ENCODE measurements at regions not wholly inside any gene's neighbourhood (a gene's known extent, or its start where the extent isn't known, plus 50 kb on each side); places are given as distances from the start of the nearest gene placed in this dataset.

DNA sequence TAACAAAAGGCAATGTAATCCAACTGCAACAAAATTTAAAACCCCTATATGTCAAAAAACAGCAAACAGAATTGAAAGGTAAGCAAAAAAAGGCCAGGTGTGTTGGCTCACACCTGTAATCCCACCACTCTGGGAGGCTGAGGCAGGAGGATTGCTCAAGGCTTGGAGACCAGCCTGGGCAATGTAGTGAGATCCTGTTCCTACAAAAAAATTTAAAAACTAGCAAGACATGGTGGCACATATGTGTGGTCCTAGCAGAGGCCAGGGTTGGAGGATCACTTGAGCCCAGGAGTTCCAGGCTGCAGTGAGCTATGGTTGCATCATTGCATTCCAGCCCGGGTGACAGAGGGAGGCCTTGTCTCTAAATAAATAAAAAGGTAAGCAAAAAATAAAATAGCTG, 212.1 kb upstream of the KLF14 start:
- Mint-ChIP-seq H3K27me3 (no peaks in the 10 kb centered on the region), H3K36me3 (peaks cover 74% of the 10 kb centered on the region), H3K4me3 (peak overlapping the region; percentile 52), H3K4me1 (ENCODE audit: low read depth) (peaks cover 75% of the 10 kb centered on the region), H3K9me3 (no peaks in the 10 kb centered on the region), H3K27ac (peak overlapping the region; percentile 91)
- no peak for DNase-seq
- POLR2A ChIA-PET, result interaction anchor here (1.4 to 17.8 kb wide), 8 partner anchors 8 to 86 kb away, joined by 4 to 299 read pairs (median 6); no protein-coding TSS in a partner anchor
- intact Hi-C loops (cut with micrococcal nuclease), result loop anchor here (10.0 kb wide), 1 partner anchor 51 kb away; no protein-coding TSS in a partner anchor
- CTCF ChIA-PET, result interaction anchor here (0.7 to 2.7 kb wide), 5 partner anchors 34 to 94 kb away, joined by 3 to 11 read pairs (median 6); no protein-coding TSS in a partner anchor

GRCh38 chr7:130947792-130948580, 214.0 kb upstream of the KLF14 start:
- peaks cover 62% of the 10 kb centered on the region for H3K36me3 Mint-ChIP-seq

GRCh38 chr7:130948822-130949221, 214.8 kb upstream of the KLF14 start:
- peak overlapping the region; percentile 54 for H3K4me3 Mint-ChIP-seq
- H3K9me3 Mint-ChIP-seq, result no peaks in the 10 kb centered on the region
- DNase-seq, result no peak
- ChIA-PET CTCF (interaction anchor here (1.0 to 2.7 kb wide), 3 partner anchors 11 to 33 kb away, joined by 3 to 10 read pairs (median 8); no protein-coding TSS in a partner anchor), POLR2A (interaction anchor here (0.8 to 17.8 kb wide), 12 partner anchors 10 to 71 kb away, joined by 3 to 299 read pairs (median 6); no protein-coding TSS in a partner anchor)
- peaks cover 59% of the 10 kb centered on the region for H3K4me1 Mint-ChIP-seq (ENCODE audit: low read depth)
- intact Hi-C loops (cut with micrococcal nuclease), result loop anchor here (1.0 to 10.0 kb wide), 3 partner anchors 12 to 62 kb away; no protein-coding TSS in a partner anchor
- H3K36me3 Mint-ChIP-seq, result peaks cover 61% of the 10 kb centered on the region
- no peak overlapping the region for H3K27ac Mint-ChIP-seq
- H3K27me3 Mint-ChIP-seq, result no peaks in the 10 kb centered on the region

More at GRCh38 chr7:130947792-130948580, 214.0 kb upstream of the KLF14 start:
- Mint-ChIP-seq H3K27me3 (no peaks in the 10 kb centered on the region), H3K4me1 (ENCODE audit: low read depth) (peaks cover 61% of the 10 kb centered on the region), H3K9me3 (no peaks in the 10 kb centered on the region), H3K4me3 (peak overlapping the region; percentile 64), H3K27ac (peak overlapping the region; percentile 88)
- no peak for DNase-seq
- ChIA-PET POLR2A (interaction anchor here (0.8 to 17.8 kb wide), 15 partner anchors 10 to 150 kb away, joined by 4 to 299 read pairs (median 7); no protein-coding TSS in a partner anchor), CTCF (interaction anchor here (0.7 to 2.7 kb wide), 6 partner anchors 12 to 107 kb away, joined by 3 to 11 read pairs (median 7); no protein-coding TSS in a partner anchor)
- intact Hi-C loops (cut with micrococcal nuclease), result loop anchor here (1.0 to 10.0 kb wide), 4 partner anchors 7 to 63 kb away; no protein-coding TSS in a partner anchor

GRCh38 chr7:130949550-130949949, 215.5 kb upstream of the KLF14 start:
- no peaks in the 10 kb centered on the region for H3K27me3 Mint-ChIP-seq
- no peak overlapping the region for H3K27ac Mint-ChIP-seq
- peaks cover 60% of the 10 kb centered on the region for H3K4me1 Mint-ChIP-seq (ENCODE audit: low read depth)
- POLR2A ChIA-PET, result interaction anchor here (0.8 to 17.8 kb wide), 13 partner anchors 9 to 91 kb away, joined by 3 to 299 read pairs (median 7); no protein-coding TSS in a partner anchor
- no peaks in the 10 kb centered on the region for H3K9me3 Mint-ChIP-seq
- H3K4me3 Mint-ChIP-seq, result no peak overlapping the region
- intact Hi-C loops (cut with micrococcal nuclease), result loop anchor here (2.0 to 10.0 kb wide), 2 partner anchors 55 to 61 kb away; no protein-coding TSS in a partner anchor
- CTCF ChIA-PET, result interaction anchor here (1.1 to 1.8 kb wide), 3 partner anchors 10 to 83 kb away, joined by 3 to 8 read pairs (median 7); no protein-coding TSS in a partner anchor
- DNase-seq, result no peak
- peaks cover 62% of the 10 kb centered on the region for H3K36me3 Mint-ChIP-seq

DNA sequence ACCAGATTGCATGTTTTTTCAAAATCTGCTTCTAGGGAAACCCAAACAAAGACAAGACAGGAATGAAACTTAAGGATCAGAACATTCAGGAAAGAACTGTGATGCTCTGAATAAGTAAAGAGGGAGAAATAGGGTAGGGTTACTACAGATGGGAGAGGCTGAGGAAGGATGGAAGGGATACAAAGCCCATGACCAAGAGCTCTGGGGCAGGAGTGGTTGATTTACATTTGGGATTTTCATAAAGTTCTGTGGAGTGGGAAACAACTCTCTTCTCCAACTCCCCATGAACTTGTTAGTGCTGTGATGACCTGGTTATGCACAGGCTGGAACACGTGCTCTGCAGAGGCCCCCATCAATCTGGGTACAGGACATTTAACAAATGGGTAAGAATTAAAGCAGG, 216.0 kb upstream of the KLF14 start:
- H3K4me3 Mint-ChIP-seq, result no peak overlapping the region
- CTCF ChIA-PET, result interaction anchor here (0.6 to 1.8 kb wide), 5 partner anchors 10 to 90 kb away, joined by 3 to 8 read pairs (median 3); no protein-coding TSS in a partner anchor
- no peak for DNase-seq
- no peak overlapping the region for H3K27ac Mint-ChIP-seq
- intact Hi-C loops (cut with micrococcal nuclease), result no loop called here
- H3K4me1 Mint-ChIP-seq (ENCODE audit: low read depth), result peaks cover 60% of the 10 kb centered on the region
- H3K9me3 Mint-ChIP-seq, result no peaks in the 10 kb centered on the region
- H3K36me3 Mint-ChIP-seq, result peaks cover 62% of the 10 kb centered on the region
- POLR2A ChIA-PET, result interaction anchor here (0.8 to 17.8 kb wide), 11 partner anchors 9 to 90 kb away, joined by 3 to 299 read pairs (median 8); no protein-coding TSS in a partner anchor
- no peaks in the 10 kb centered on the region for H3K27me3 Mint-ChIP-seq

DNA sequence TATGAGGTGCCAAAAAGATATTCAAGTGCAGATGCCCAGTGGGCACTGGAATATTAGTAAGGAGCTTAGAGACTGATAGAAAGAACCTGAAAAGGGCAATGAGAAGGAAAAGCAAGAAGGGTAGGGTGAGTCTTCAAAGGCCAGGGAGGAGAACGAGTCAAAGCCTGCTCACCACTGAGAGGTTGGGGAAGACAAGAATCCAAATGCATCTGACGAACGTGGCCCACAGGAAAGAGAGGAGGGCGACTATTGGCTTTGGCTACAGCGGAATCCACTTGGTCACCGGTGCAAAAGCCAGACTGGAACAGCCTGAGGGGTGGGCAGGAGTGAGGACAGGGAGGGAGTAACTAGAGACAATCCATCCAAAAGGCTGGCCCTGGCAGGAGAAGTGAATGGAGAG, 216.7 kb upstream of the KLF14 start:
- no peak for DNase-seq
- H3K4me3 Mint-ChIP-seq, result no peak overlapping the region
- H3K9me3 Mint-ChIP-seq, result no peaks in the 10 kb centered on the region
- POLR2A ChIA-PET, result interaction anchor here (0.8 to 17.8 kb wide), 10 partner anchors 8 to 90 kb away, joined by 3 to 299 read pairs (median 11); no protein-coding TSS in a partner anchor
- H3K4me1 Mint-ChIP-seq (ENCODE audit: low read depth), result peaks cover 59% of the 10 kb centered on the region
- peaks cover 62% of the 10 kb centered on the region for H3K36me3 Mint-ChIP-seq
- no peak overlapping the region for H3K27ac Mint-ChIP-seq
- CTCF ChIA-PET, result interaction anchor here (0.6 to 1.5 kb wide), 4 partner anchors 31 to 89 kb away, joined by 3 to 7 read pairs (median 3); no protein-coding TSS in a partner anchor
- no peaks in the 10 kb centered on the region for H3K27me3 Mint-ChIP-seq
- intact Hi-C loops (cut with micrococcal nuclease), result no loop called here

DNA sequence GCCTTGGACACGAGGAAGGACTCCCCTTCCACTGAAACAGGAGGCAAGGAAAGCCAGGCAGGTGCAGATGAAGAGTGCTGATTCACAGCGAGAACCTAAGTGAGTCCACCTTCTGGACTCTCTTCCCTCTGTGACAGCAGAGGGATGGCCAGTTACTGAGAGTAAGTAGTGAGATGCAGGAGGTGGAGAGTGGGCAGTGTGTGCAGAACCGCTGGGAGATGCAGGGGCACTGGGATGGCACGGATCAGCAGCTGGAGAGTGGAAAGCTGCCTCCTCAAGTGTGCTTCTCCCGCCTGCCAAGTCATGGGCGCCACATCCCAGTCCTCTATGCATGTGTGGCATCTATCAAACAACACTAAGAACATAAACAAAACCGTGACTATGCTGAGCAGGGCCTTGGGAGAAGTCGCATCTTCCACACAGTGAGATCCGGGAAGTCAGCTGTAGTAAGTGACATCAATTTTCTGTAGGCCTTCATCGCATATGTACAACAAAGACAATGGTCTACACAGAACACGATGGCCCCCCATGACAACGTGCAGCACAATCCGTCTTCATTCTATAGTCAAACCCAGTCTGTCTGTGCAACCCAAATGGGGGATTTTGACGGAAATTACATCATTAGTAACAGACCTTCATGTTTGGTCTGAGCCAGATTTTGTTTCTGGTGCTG, 217.4 kb upstream of the KLF14 start:
- intact Hi-C loops (cut with micrococcal nuclease), result no loop called here
- no peak overlapping the region for H3K4me3 Mint-ChIP-seq
- peaks cover 62% of the 10 kb centered on the region for H3K36me3 Mint-ChIP-seq

DNA sequence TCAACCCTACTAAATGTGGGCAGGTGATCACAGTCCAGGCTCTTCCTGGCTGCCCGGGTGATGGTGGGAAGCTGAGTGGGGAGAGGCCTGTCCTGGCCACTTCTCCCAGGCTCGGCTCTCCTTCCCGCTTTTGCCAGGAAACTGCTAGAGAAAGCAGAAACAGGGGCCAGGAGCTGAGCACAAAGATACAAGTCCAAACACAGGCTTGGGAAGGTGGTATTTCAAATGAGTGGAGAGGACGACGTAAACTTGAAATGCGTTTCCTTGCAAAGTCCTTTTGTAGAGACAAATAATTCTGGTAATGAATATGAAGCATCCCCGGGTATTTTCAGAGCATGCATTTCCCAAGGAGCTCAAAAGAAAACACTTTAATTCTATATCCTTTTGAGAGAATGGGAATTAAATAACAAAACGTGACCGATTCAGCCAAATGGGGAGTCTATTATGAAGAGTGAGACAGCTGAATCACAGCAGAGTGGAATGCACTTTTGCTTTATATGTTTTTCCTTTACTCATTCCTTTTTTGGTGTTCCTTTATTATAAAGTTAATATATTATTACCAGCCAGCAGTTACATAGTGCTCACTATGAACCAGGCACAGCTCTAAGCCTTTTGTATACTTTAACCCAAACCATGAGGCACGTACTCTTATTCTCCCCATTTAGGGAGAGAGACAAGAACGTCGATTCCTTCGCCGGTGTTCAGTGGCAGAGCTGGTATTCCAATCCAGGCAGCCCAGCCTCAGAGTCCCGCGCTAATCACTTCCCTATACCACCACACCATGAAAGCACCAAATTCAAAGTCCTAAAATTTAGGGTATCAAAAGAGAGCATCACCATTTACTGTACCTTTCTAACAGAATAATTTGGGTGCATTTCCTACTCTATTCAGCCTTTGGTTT, 218.2 kb upstream of the KLF14 start:
- ChIA-PET POLR2A (interaction anchor here (0.8 to 17.8 kb wide), 25 partner anchors 4 to 284 kb away, joined by 3 to 314 read pairs (median 5); no protein-coding TSS in a partner anchor), CTCF (interaction anchor here (1.1 to 1.8 kb wide), 2 partner anchors 55 to 88 kb away, joined by 4 to 5 read pairs; no protein-coding TSS in a partner anchor)
- H3K4me3 Mint-ChIP-seq, result no peak overlapping the region
- peaks cover 63% of the 10 kb centered on the region for H3K36me3 Mint-ChIP-seq
- H3K27me3 Mint-ChIP-seq, result no peaks in the 10 kb centered on the region
- H3K27ac Mint-ChIP-seq, result no peak overlapping the region
- H3K9me3 Mint-ChIP-seq, result no peaks in the 10 kb centered on the region
- intact Hi-C loops (cut with micrococcal nuclease), result no loop called here
- DNase-seq, result no peak
- H3K4me1 Mint-ChIP-seq (ENCODE audit: low read depth), result peaks cover 49% of the 10 kb centered on the region

More for the DNA sequence above, 217.4 kb upstream of the KLF14 start:
- H3K27ac Mint-ChIP-seq, result no peak overlapping the region
- no peaks in the 10 kb centered on the region for H3K27me3 Mint-ChIP-seq
- peak; percentile 56 for DNase-seq
- peaks cover 55% of the 10 kb centered on the region for H3K4me1 Mint-ChIP-seq (ENCODE audit: low read depth)
- POLR2A ChIA-PET, result interaction anchor here (0.8 to 17.8 kb wide), 19 partner anchors 7 to 285 kb away, joined by 3 to 314 read pairs (median 5); no protein-coding TSS in a partner anchor
- no peaks in the 10 kb centered on the region for H3K9me3 Mint-ChIP-seq
- CTCF ChIA-PET, result interaction anchor here (1.1 to 1.8 kb wide), 3 partner anchors 54 to 89 kb away, joined by 3 to 5 read pairs (median 4); no protein-coding TSS in a partner anchor

DNA sequence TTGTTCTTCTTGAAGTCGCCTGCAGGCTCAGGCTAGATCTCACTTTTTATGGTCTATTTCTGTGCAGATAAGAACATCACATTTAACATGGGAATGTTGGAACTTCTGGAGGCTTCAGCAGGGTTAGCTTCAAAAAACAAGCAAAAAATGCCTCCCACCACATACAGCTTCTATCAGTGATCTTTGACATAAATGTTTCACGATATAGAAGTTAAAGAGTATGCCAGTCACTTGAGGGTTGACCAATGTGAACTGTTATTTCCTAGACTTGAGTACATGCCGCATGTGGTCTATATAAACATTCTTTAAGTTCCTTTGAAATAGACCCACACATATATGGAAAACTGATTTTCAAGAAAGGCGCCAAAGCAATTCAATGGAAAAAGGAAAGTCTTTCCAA, 219.2 kb upstream of the KLF14 start:
- ChIA-PET POLR2A (interaction anchor here (0.9 to 17.8 kb wide), 11 partner anchors 5 to 59 kb away, joined by 3 to 314 read pairs (median 18); no protein-coding TSS in a partner anchor), CTCF (interaction anchor here (1.8 kb wide), 1 partner anchor 56 kb away, joined by 5 read pairs; no protein-coding TSS in a partner anchor)
- Mint-ChIP-seq H3K4me3 (no peak overlapping the region), H3K27me3 (no peaks in the 10 kb centered on the region), H3K4me1 (ENCODE audit: low read depth) (peaks cover 43% of the 10 kb centered on the region), H3K36me3 (peaks cover 65% of the 10 kb centered on the region), H3K27ac (no peak overlapping the region), H3K9me3 (no peaks in the 10 kb centered on the region)
- intact Hi-C loops (cut with micrococcal nuclease), result no loop called here
- no peak for DNase-seq

DNA sequence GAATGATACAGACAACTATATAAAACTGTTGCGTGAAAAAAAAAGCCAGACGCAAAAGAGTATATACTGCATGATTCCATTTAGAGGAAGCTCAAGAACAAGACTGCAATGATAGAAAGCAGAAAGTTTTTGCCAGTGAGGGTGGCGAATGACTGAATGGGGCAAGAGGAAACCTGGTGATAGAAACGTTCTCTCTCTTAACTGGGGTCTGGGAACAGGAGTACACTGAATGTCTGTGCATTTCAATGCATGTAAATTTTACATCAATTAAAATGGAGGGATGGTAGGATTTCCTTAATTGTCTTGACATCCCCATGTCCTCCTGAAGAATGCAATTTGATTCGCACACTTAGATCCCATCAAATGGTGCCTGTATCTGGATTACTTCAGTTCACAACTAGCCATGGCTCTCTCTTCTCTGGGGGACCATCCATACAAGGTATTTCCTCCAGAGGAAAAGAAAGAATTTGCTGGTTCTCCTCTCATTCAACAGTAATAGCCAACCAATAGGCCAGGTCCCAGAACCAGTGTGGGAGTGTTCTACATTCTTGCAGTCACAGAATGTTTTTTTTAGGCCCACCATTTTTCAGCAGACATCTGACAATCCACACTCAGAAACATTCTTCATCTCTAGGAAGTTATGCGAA, 221.0 kb upstream of the KLF14 start:
- Mint-ChIP-seq H3K9me3 (no peaks in the 10 kb centered on the region), H3K27me3 (peaks cover 5% of the 10 kb centered on the region), H3K4me1 (ENCODE audit: low read depth) (peaks cover 36% of the 10 kb centered on the region), H3K36me3 (peaks cover 75% of the 10 kb centered on the region), H3K27ac (no peak overlapping the region), H3K4me3 (peak overlapping the region; percentile 84)
- intact Hi-C loops (cut with micrococcal nuclease), result loop anchor here (1.0 kb wide), 2 partner anchors 8 to 12 kb away; no protein-coding TSS in a partner anchor
- POLR2A ChIA-PET, result interaction anchor here (0.6 to 17.8 kb wide), 21 partner anchors 7 to 77 kb away, joined by 3 to 314 read pairs (median 7); no protein-coding TSS in a partner anchor
- CTCF ChIA-PET, result interaction anchor here (0.9 to 5.1 kb wide), 4 partner anchors 12 to 85 kb away, joined by 3 to 34 read pairs (median 4); no protein-coding TSS in a partner anchor
- no peak for DNase-seq

All from activated CD4-positive, alpha-beta memory T cell treated with anti-CD3 and anti-CD28 coated beads for 36 hours (primary cell).